Breast epithelium (tissue), 3 donors: ENCODE measurements at regions not wholly inside any gene's neighbourhood (a gene's known extent, or its start where the extent isn't known, plus 50 kb on each side); places are given as distances from the start of the nearest gene placed in this dataset.

Source experiments
- POLR2A ChIP-seq: fragments of 450-650 bp; IDR thresholded peaks from one replicate; pipeline ENCODE4 v1.6.1; 2016; ENCODE audit warnings: antibody characterized with exemption, mild to moderate bottlenecking, moderate library complexity
- POLR2AphosphoS5 ChIP-seq, 3 donors: sonication (generic); formaldehyde crosslinking; IDR thresholded peaks; one replicate each; pipeline ENCODE4 v1.6.1; 2017; ENCODE audit warnings: antibody characterized with exemption in 3 of 3
- TF ChIP-seq, protein P1 (sequence below), 3 donors: fragments of 450-650 bp; IDR thresholded peaks; one replicate each; pipeline ENCODE4 v1.5.1; 2016 to 2017; ENCODE audit warnings: antibody characterized with exemption in 3 of 3, mild to moderate bottlenecking in 3 of 3, moderate library complexity in 3 of 3

- TF ChIP-seq, protein P1, sequence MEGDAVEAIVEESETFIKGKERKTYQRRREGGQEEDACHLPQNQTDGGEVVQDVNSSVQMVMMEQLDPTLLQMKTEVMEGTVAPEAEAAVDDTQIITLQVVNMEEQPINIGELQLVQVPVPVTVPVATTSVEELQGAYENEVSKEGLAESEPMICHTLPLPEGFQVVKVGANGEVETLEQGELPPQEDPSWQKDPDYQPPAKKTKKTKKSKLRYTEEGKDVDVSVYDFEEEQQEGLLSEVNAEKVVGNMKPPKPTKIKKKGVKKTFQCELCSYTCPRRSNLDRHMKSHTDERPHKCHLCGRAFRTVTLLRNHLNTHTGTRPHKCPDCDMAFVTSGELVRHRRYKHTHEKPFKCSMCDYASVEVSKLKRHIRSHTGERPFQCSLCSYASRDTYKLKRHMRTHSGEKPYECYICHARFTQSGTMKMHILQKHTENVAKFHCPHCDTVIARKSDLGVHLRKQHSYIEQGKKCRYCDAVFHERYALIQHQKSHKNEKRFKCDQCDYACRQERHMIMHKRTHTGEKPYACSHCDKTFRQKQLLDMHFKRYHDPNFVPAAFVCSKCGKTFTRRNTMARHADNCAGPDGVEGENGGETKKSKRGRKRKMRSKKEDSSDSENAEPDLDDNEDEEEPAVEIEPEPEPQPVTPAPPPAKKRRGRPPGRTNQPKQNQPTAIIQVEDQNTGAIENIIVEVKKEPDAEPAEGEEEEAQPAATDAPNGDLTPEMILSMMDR (IDR thresholded peaks at IDR 0.05) = no peak
- TF ChIP-seq POLR2A (no peak), POLR2AphosphoS5 (IDR thresholded peaks at IDR 0.05) (no peak)
Observed at GRCh38 chr4:159029481-159029880, 73.4 kb upstream of the RAPGEF2 start.
